Keratinocyte (primary cell): ENCODE measurements at regions not wholly inside any gene's neighbourhood (a gene's known extent, or its start where the extent isn't known, plus 50 kb on each side); places are given as distances from the start of the nearest gene placed in this dataset.

Source experiments
- DNase-seq: peaks from one replicate; pipeline ENCODE4 v3.0.0-alpha.2; 2011; ENCODE audit warnings: low read depth, missing footprints, low spot score
- FAIRE-seq: peaks from 2 replicates; lab custom pipeline; 2011; peaks lifted over from hg19 to GRCh38; lab: Jason Lieb, UNC
- H2AFZ ChIP-seq: 2 replicates; pipeline ENCODE4 v1.6.0; 2012; ENCODE audit warnings: low read length, control low read depth, inconsistent platforms; ENCODE audit not compliant: control insufficient read depth
- H3K27ac ChIP-seq: 2 replicates; pipeline ENCODE4 v1.5.1; 2011; ENCODE audit warnings: low read length; ENCODE audit not compliant: control insufficient read depth, insufficient read depth
- H3K27me3 ChIP-seq: 3 replicates; pipeline ENCODE4 v1.6.0; 2011; ENCODE audit warnings: low read length; ENCODE audit not compliant: control insufficient read depth, insufficient read depth; ENCODE audit errors: extremely low read depth
- H3K36me3 ChIP-seq, 2 experiments: 2 replicates in 1 of 2; 3 replicates in 1 of 2; pipeline ENCODE4 v1.5.1; 2011; ENCODE audit warnings: low read length in 2 of 2, mild to moderate bottlenecking in 1 of 2; ENCODE audit not compliant: control insufficient read depth in 2 of 2, insufficient read depth in 2 of 2; ENCODE audit errors: extremely low read depth in 1 of 2
- H3K4me1 ChIP-seq: 3 replicates; pipeline ENCODE4 v1.5.1; 2011; ENCODE audit warnings: low read length; ENCODE audit not compliant: control insufficient read depth, insufficient read depth; ENCODE audit errors: extremely low read depth
- H3K4me2 ChIP-seq: 3 replicates; pipeline ENCODE4 v1.6.0; 2011; ENCODE audit warnings: low read depth, low read length; ENCODE audit not compliant: control insufficient read depth, insufficient read depth; ENCODE audit errors: extremely low read depth
- H3K4me3 ChIP-seq, 3 experiments: fragments of 200-600 bp in 1 of 3; sonication (generic) in 1 of 3; 2 replicates in 2 of 3; 3 replicates in 1 of 3; pipeline ENCODE4 v1.5.1; 2011 to 2016; ENCODE audit warnings: low read length in 3 of 3, mild to moderate bottlenecking in 3 of 3, control low read depth in 2 of 3, inconsistent platforms in 1 of 3, low read depth in 1 of 3, mixed read lengths in 1 of 3, mixed run types in 1 of 3, moderate library complexity in 1 of 3; ENCODE audit not compliant: control insufficient read depth in 2 of 3, insufficient read depth in 2 of 3; ENCODE audit errors: extremely low read depth in 1 of 3
- H3K79me2 ChIP-seq: 2 replicates; pipeline ENCODE4 v1.6.0; 2012; ENCODE audit warnings: low read length; ENCODE audit not compliant: control insufficient read depth, insufficient read depth
- H3K9ac ChIP-seq: 3 replicates; pipeline ENCODE4 v1.6.0; 2011; ENCODE audit warnings: low read length; ENCODE audit not compliant: control insufficient read depth, insufficient read depth; ENCODE audit errors: extremely low read depth
- H3K9me1 ChIP-seq: 3 replicates; pipeline ENCODE4 v1.6.0; 2011; ENCODE audit warnings: low read length; ENCODE audit not compliant: control insufficient read depth, insufficient read depth; ENCODE audit errors: extremely low read depth
- H3K9me3 ChIP-seq: 2 replicates; pipeline ENCODE4 v1.5.1; 2012; ENCODE audit warnings: low read depth, low read length; ENCODE audit not compliant: control insufficient read depth
- H4K20me1 ChIP-seq: 3 replicates; pipeline ENCODE4 v1.6.0; 2011; ENCODE audit warnings: low read length; ENCODE audit not compliant: control insufficient read depth, insufficient read depth; ENCODE audit errors: extremely low read depth
- CTCF ChIP-seq, 3 experiments: IDR thresholded peaks in 1 of 3; conservative IDR thresholded peaks in 1 of 3; optimal IDR thresholded peaks in 1 of 3; 2 replicates in 2 of 3; 3 replicates in 1 of 3; pipeline versions ENCODE3 to v1.5.1; 2011; ENCODE audit warnings: low read length in 3 of 3, mild to moderate bottlenecking in 3 of 3, moderate library complexity in 2 of 3, control low read depth in 1 of 3, inconsistent platforms in 1 of 3; ENCODE audit not compliant: insufficient read depth in 2 of 3; ENCODE audit errors: extremely low read depth in 1 of 3
- EZH2 ChIP-seq: IDR thresholded peaks from one replicate; pipeline ENCODE4 v1.6.1; 2012; ENCODE audit warnings: inconsistent platforms, mild to moderate bottlenecking, low read length, moderate library complexity
- dilution Hi-C: fragments of 300-500 bp; cut with MboI; formaldehyde crosslinking; loops from one replicate; pipeline ENCODE4 v1.7.0; 2020; ENCODE audit warnings: low sequenced_read_pairs; ENCODE audit not compliant: extremely low pct_ligation_motif_present

GRCh38 chr4:31649878-31650277 lies 929.7 kb downstream of the PCDH7 start:
- no peak for TF ChIP-seq CTCF (optimal IDR thresholded peaks at IDR 0.05 in 1 of 3, IDR thresholded peaks at IDR 0.05 in 1 of 3, conservative IDR thresholded peaks at IDR 0.05 in 1 of 3; ENCODE audit: extremely low read depth in 1 of 3, insufficient read depth in 2 of 3, low read length in 3 of 3)
- no peak overlapping the region for H3K9ac ChIP-seq
- DNase-seq (no peak), FAIRE-seq (no peak)
- H3K27ac ChIP-seq: no peak overlapping the region
- no peaks in the 10 kb centered on the region for H3K9me1 ChIP-seq
- H3K36me3 ChIP-seq: no peaks in the 10 kb centered on the region
- no peaks in the 10 kb centered on the region for H3K9me3 ChIP-seq
- H3K79me2 ChIP-seq: no peaks in the 10 kb centered on the region
- H4K20me1 ChIP-seq: no peaks in the 10 kb centered on the region
- dilution Hi-C loops: no loop called here
- no peaks in the 10 kb centered on the region for H3K27me3 ChIP-seq
- no peak overlapping the region for H3K4me2 ChIP-seq
- no peaks in the 10 kb centered on the region for H3K4me1 ChIP-seq
- no peak overlapping the region for H2AFZ ChIP-seq
- no peak overlapping the region for H3K4me3 ChIP-seq

DNA sequence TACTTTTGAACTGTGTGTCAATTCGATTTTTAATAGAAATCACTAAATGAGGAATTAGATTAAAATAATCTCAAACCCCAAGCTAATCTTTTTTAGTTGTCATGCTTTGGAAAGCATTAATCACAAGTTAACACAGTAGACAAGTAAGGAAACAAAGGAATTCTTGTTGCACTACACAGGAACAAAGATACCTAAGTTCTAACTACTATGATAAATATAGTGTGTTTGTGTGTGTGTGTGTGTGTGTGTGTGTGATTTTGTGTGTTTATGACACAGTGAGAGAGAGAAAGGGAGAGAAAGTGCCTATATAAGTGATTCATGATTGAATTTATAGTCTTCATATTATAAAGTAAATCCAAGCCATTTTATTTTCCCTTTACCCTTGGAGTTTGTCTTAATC lies 931.4 kb downstream of the PCDH7 start:
- H3K4me1 ChIP-seq: no peaks in the 10 kb centered on the region
- FAIRE-seq (no peak), DNase-seq (no peak)
- no peak overlapping the region for H3K4me3 ChIP-seq
- no peak overlapping the region for H3K27ac ChIP-seq
- no peak overlapping the region for H3K9ac ChIP-seq
- H3K9me1 ChIP-seq: no peaks in the 10 kb centered on the region
- H3K36me3 ChIP-seq: no peaks in the 10 kb centered on the region
- H4K20me1 ChIP-seq: no peaks in the 10 kb centered on the region
- H3K79me2 ChIP-seq: no peaks in the 10 kb centered on the region
- no peak overlapping the region for H3K4me2 ChIP-seq
- no peaks in the 10 kb centered on the region for H3K9me3 ChIP-seq
- H3K27me3 ChIP-seq: no peaks in the 10 kb centered on the region
- dilution Hi-C loops: no loop called here
- no peak for TF ChIP-seq EZH2
- TF ChIP-seq CTCF (optimal IDR thresholded peaks at IDR 0.05 in 1 of 3, IDR thresholded peaks at IDR 0.05 in 1 of 3, conservative IDR thresholded peaks at IDR 0.05 in 1 of 3; ENCODE audit: extremely low read depth in 1 of 3, insufficient read depth in 2 of 3, low read length in 3 of 3): no peak
- H2AFZ ChIP-seq: no peak overlapping the region
